ENCODE measurements at regions not wholly inside any gene's neighbourhood (a gene's known extent, or its start where the extent isn't known, plus 50 kb on each side); places are given as distances from the start of the nearest gene placed in this dataset.
"Not testable (repeated sequence)": the region's sequence is repeated elsewhere in the genome, so short reads cannot be mapped to it uniquely, and the experiment has no call there.

DNA sequence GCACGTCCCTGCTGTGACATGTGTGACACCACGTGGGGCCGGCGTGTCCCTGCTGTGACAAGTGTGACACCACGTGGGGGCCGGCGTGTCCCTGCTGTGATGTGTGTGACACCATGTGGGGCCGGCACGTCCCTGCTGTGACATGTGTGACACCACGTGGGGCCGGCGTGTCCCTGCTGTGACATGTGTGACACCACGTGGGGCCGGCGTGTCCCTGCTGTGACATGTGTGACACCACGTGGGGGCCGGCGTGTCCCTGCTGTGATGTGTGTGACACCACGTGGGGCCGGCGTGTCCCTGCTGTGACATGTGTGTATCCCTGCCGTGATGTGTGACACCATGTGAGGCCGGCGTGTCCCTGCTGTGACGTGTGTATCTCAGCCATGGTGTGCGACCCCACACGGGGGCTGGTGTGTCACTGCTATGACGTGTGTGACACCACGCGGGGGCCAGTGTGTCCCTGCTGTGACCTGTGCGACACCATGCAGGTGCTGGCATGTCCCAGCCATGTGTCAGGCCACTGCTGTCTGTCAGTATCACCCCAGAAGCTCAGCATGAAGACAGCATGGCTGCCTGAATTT is 401.7 kb downstream of the SMOC2 start:
- H3K27ac ChIP-seq (ENCODE audit: insufficient read depth, low read length); ATAC-seq (ENCODE audit: low read depth); H3K56ac ChIP-seq (ENCODE audit: extremely low read depth, insufficient read depth, low read length); H3K4me2 ChIP-seq (ENCODE audit: low read depth, low read length); CTCF ChIA-PET; dilution Hi-C loops (cut with HindIII; ENCODE audit: low sequenced_read_pairs, unreplicated experiment); H4K91ac ChIP-seq (ENCODE audit: insufficient read depth, low read depth, low read length); H3K4me1 ChIP-seq (ENCODE audit: control insufficient read depth, insufficient read depth, low read length); POLR2A ChIA-PET (ENCODE audit: unreplicated experiment); H2AK5ac ChIP-seq (ENCODE audit: low read depth, low read length); H4K8ac ChIP-seq (ENCODE audit: low read depth in 2 of 2, low read length in 2 of 2); H4K20me1 ChIP-seq (ENCODE audit: insufficient read depth, low read length); BruUV-seq (replicated peaks); H3K23ac ChIP-seq (ENCODE audit: low read depth, low read length); intact Hi-C loops (cut with micrococcal nuclease); in situ Hi-C loops (cut with MboI; ENCODE audit: low sequenced_read_pairs); H3K4ac ChIP-seq (ENCODE audit: low read depth, low read length); H4K5ac ChIP-seq (ENCODE audit: low read depth, low read length); H3K79me1 ChIP-seq (ENCODE audit: low read depth in 1 of 2, low read length in 2 of 2); H3K27me3 ChIP-seq (ENCODE audit: control insufficient read depth, insufficient read depth, low read length); H2BK5ac ChIP-seq (ENCODE audit: low read depth, low read length, poor library complexity, severe bottlenecking); DNase-seq; H2AK9ac ChIP-seq (replicated peaks; ENCODE audit: low read depth, low read length, poor library complexity); H2BK120ac ChIP-seq (ENCODE audit: low read depth, low read length); H3K18ac ChIP-seq (ENCODE audit: low read depth, low read length); H3K4me3 ChIP-seq (ENCODE audit: insufficient read depth, low read depth, low read length); H3K9ac ChIP-seq (ENCODE audit: low read depth, low read length); H3K36me3 ChIP-seq (ENCODE audit: control insufficient read depth, insufficient read depth, low read length); H2BK15ac ChIP-seq (ENCODE audit: low read depth, low read length); H2AFZ ChIP-seq (replicated peaks; ENCODE audit: low read length, poor library complexity); H2BK20ac ChIP-seq (ENCODE audit: low read depth, low read length); H3K14ac ChIP-seq (replicated peaks; ENCODE audit: low read depth, low read length); H3K9me1 ChIP-seq (ENCODE audit: insufficient read depth, low read length): not testable (repeated sequence)
- H3K9me3 ChIP-seq (ENCODE audit: control insufficient read depth, insufficient read depth, low read length): peaks cover 46% of the 10 kb centered on the region
- WGBS, 2 experiments (ENCODE audit: extremely low coverage in 2 of 2, insufficient read length in 1 of 2): 72% methylated on average over 30 of the region's 31 CpGs; no CpG with 5 or more reads in 1 of the 2 experiments
